GM18508 (cell line): ENCODE measurements at regions not wholly inside any gene's neighbourhood (a gene's known extent, or its start where the extent isn't known, plus 50 kb on each side); places are given as distances from the start of the nearest gene placed in this dataset.

ENCODE experiments used
- ATAC-seq: cut with Tn5 transposase; IDR thresholded peaks from one replicate; pipeline ENCODE4 v1.9.1; 2021; ENCODE audit warnings: moderate number of reproducible peaks; ENCODE audit not compliant: insufficient read depth, unreplicated experiment

GRCh38 chr4:125988464-125988863 is 673.7 kb downstream of the FAT4 start:
- ATAC-seq, result no peak

GRCh38 chr4:125991398-125991797 is 676.6 kb downstream of the FAT4 start:
- ATAC-seq, result no peak

GRCh38 chr4:125992891-125993290 is 678.1 kb downstream of the FAT4 start:
- no peak for ATAC-seq

- ATAC-seq, result no peak
Measured at GRCh38 chr4:125994024-125994423, 679.3 kb downstream of the FAT4 start.

GRCh38 chr4:125994430-125994829 is 679.7 kb downstream of the FAT4 start:
- no peak for ATAC-seq

- no peak for ATAC-seq
Measured at GRCh38 chr4:126004941-126005340, 690.2 kb downstream of the FAT4 start.

- ATAC-seq, result no peak
Measured at GRCh38 chr4:126007142-126007541, 692.4 kb downstream of the FAT4 start.

- no peak for ATAC-seq
Measured at GRCh38 chr4:126012691-126013290, 698.0 kb downstream of the FAT4 start.

GRCh38 chr4:126018274-126018673 is 703.5 kb downstream of the FAT4 start:
- no peak for ATAC-seq

GRCh38 chr4:126023896-126024295 is 709.1 kb downstream of the FAT4 start:
- ATAC-seq, result no peak

GRCh38 chr4:126027601-126028000 is 712.8 kb downstream of the FAT4 start:
- ATAC-seq, result no peak

GRCh38 chr4:126028876-126029275 is 714.1 kb downstream of the FAT4 start:
- no peak for ATAC-seq

- no peak for ATAC-seq
Measured at GRCh38 chr4:126037231-126037630, 722.5 kb downstream of the FAT4 start.

GRCh38 chr4:126038502-126039144 is 723.9 kb downstream of the FAT4 start:
- no peak for ATAC-seq

GRCh38 chr4:126046081-126046614 is 731.4 kb downstream of the FAT4 start:
- no peak for ATAC-seq

GRCh38 chr4:126047114-126047513 is 732.4 kb downstream of the FAT4 start:
- no peak for ATAC-seq

- ATAC-seq, result no peak
Measured at GRCh38 chr4:126051689-126052424, 737.1 kb downstream of the FAT4 start.

GRCh38 chr4:126056116-126056650 is 741.4 kb downstream of the FAT4 start:
- ATAC-seq, result no peak

GRCh38 chr4:126057371-126057770 is 742.6 kb downstream of the FAT4 start:
- ATAC-seq, result no peak

- ATAC-seq, result no peak
Measured at GRCh38 chr4:126058596-126058995, 743.8 kb downstream of the FAT4 start.

- no peak for ATAC-seq
Measured at GRCh38 chr4:126061655-126062054, 746.9 kb downstream of the FAT4 start.
